Omental fat pad (tissue), 3 donors: ENCODE measurements at regions not wholly inside any gene's neighbourhood (a gene's known extent, or its start where the extent isn't known, plus 50 kb on each side); places are given as distances from the start of the nearest gene placed in this dataset.

Source experiments
- ATAC-seq: fragments of 150-250 bp; one replicate; pipeline ENCODE4 v1.9.1; 2016; ENCODE audit warnings: mild to moderate bottlenecking, moderate library complexity; ENCODE audit not compliant: low FRiP score
- DNase-seq: peaks from one replicate; pipeline ENCODE4 v3.0.0-alpha.2; 2019; ENCODE audit warnings: low spot score
- CTCF ChIP-seq, 3 donors: fragments of 450-650 bp; IDR thresholded peaks; one replicate each; pipeline ENCODE4 v1.5.1; 2016 to 2017; ENCODE audit warnings: antibody characterized with exemption in 3 of 3, mild to moderate bottlenecking in 3 of 3, moderate library complexity in 2 of 3

DNA sequence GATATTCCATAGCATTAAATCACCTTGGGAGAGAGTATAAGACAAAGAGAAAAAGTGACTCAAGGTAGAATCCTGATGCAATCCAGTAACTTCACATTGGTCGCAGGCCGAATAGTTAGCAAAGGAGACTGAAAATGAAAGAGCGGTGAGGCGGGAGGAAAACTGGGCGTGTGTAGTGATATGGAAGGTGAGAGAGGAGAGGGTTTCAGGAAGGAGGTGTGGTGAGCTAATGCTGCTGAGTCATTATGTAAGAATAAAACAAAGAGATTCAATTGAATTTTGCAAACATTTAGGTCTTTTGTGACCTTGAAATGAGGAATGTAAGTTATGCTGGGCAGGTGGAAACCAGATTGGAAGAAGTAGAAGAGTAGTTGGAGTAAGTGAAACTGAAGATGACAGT is 235.3 kb downstream of the C3orf38 start:
- no peak for TF ChIP-seq CTCF (IDR thresholded peaks at IDR 0.05)
- DNase-seq (no peak), ATAC-seq (no peak)

DNA sequence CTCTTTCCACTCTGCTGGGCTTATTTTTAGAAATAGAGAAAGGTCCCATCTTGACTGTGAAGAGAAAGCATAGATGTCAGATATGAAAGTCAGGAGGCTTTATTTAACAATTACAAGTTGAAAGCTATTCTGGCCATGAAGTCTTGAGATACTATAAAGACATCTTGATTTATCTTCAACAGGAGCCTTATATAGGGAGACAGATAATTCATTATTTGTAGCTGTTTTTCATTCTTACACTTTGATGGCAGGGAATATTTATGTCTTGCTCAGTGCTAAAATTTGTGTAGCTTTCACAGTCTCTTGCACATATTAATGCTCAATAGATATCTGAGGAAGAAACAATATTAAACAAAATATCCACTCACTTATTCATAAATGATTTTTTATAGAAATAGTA is 248.8 kb downstream of the C3orf38 start:
- DNase-seq (no peak), ATAC-seq (no peak)
- no peak for TF ChIP-seq CTCF (IDR thresholded peaks at IDR 0.05)

DNA sequence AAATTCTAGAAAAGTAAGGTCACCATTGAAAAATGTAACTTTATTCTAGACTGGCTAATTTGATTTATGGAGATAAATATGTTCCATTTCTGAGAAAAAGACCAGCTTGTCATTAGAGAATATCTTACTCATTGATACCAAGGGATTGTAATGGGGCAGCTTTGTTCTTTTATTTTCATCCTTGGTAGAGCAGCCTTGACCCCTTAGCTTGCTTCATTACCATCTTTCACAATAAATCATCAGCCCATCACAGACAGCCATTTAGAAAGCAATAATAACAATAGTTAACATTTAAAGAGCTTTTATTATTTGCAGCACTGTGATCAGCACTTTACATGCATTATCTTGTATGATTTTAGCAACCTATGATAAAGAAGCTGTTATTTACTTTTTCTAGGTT is 253.6 kb downstream of the C3orf38 start:
- ATAC-seq, result no peak
- no peak for TF ChIP-seq CTCF (IDR thresholded peaks at IDR 0.05)
- no peak for DNase-seq

DNA sequence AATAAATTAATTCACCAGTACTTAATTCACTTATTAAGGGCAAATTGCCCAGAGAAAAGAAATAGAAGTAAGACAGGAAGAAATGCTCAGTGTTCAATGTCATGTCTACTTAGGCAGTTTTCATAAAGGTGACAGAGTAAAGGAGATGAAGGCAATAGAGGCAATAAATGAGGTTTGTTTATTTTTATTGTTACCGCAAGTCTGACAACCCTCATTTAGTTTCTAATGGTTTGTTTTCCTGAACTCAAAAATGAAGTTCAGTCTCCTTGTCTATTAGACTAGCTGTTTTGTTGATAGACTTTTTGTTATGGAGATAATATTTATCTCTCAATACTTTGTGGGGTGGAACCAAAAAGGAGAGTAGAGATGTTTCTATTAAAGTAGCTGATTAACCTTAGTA is 258.3 kb downstream of the C3orf38 start:
- DNase-seq (no peak), ATAC-seq (no peak)
- TF ChIP-seq CTCF (IDR thresholded peaks at IDR 0.05), result no peak

DNA sequence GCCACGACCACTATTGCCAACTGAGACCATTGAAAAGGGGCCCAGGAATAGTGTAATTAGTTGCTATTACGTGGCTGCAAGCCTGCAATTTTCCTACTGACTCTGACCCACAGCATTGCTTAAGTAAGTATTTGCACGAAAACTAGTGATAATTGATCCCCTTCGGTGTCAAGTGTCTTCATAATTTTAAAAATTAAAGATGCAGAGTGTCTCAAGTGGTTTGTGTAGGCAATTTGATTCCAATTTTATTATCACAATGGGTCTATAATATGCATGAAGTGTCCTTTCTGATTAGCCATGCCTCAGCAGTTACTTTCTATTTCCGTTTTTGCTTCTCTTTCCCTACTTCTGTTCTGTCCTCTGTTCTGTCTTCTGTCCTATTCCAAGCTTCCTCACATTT is 259.2 kb downstream of the C3orf38 start:
- ATAC-seq (no peak), DNase-seq (no peak)
- TF ChIP-seq CTCF (IDR thresholded peaks at IDR 0.05), result no peak

- DNase-seq (no peak), ATAC-seq (no peak)
- TF ChIP-seq CTCF (IDR thresholded peaks at IDR 0.05), result no peak
Measured at GRCh38 chr3:88410259-88410658, 260.5 kb downstream of the C3orf38 start.

GRCh38 chr3:88412346-88412745 is 262.6 kb downstream of the C3orf38 start:
- DNase-seq (no peak), ATAC-seq (no peak)
- no peak for TF ChIP-seq CTCF (IDR thresholded peaks at IDR 0.05)
